NCI-H1105 (cell line): ENCODE measurements at regions not wholly inside any gene's neighbourhood (a gene's known extent, or its start where the extent isn't known, plus 50 kb on each side); places are given as distances from the start of the nearest gene placed in this dataset.

Experiments
- DNase-seq: peaks from one replicate; lab custom pipeline; 2025; lab: John Stamatoyannopoulos, UW

- no peak for DNase-seq
These were observed 1095.6 kb downstream of the MAT2B start for GRCh38 chr5:164600929-164601535.

- DNase-seq: no peak
These were observed 1103.1 kb downstream of the MAT2B start for GRCh38 chr5:164608507-164608906.

- DNase-seq: no peak
These were observed 1105.0 kb downstream of the MAT2B start for GRCh38 chr5:164610374-164610773.

DNA sequence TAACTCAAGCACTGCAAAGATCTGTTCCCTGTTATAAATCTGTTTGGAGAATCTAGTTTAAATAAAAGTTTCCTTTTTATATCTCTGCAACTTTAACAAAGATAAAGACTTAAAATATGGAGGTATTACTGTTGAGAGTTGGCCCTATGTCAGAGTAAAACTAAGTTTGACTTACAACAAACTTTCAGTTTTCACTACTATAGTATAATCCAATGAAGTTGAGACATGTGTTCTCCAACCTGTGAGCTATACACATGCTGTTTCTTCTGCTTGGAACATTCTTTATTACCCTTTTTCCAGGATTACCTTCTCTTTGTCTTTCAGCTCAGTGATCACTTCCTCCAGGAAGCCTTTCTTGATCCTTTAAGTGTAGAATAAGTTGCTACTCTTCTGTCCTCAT is 1109.3 kb downstream of the MAT2B start:
- no peak for DNase-seq

GRCh38 chr5:164617290-164617689 is 1111.9 kb downstream of the MAT2B start:
- no peak for DNase-seq

GRCh38 chr5:164627021-164627420 is 1121.6 kb downstream of the MAT2B start:
- no peak for DNase-seq

DNA sequence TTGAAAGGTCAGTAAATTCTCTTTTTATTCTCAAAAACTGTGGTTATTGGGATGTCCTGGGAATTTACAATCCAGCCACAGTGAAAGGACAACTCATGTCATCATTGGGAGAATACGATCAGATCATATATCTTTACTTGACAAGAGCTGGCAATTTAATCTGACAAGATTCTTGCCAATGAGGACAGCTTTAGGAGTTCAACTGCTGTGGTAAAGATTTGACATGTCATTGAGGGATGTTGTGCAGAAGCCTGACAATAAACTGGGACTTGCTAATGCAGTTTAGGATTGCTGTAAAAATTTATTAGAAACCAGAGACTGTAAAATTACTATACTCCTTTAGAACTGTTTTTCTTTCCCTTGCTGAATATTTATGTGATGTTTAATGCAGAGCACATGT is 1131.0 kb downstream of the MAT2B start:
- DNase-seq: no peak

GRCh38 chr5:164637931-164638521 is 1132.6 kb downstream of the MAT2B start:
- DNase-seq: no peak

DNA sequence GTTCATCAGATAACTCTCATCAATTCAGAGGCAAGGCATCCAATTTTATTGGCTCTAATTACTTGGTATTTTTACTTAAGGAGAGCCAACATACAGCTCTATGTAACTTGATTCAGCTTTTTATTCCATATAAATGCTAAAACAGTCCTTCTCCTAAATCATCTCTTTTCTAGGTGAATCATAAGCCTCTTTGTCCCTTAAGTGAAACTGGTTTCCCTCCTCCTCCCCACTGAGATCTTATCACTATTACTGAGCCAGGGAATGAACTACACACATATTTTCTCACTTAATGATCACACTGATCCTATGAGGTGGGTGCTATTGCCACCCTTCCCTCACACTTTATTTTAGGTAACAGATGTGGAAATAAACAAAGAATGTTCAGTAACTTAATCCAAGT is 1143.8 kb downstream of the MAT2B start:
- no peak for DNase-seq

GRCh38 chr5:164650427-164650826 is 1145.0 kb downstream of the MAT2B start:
- DNase-seq: no peak

DNA sequence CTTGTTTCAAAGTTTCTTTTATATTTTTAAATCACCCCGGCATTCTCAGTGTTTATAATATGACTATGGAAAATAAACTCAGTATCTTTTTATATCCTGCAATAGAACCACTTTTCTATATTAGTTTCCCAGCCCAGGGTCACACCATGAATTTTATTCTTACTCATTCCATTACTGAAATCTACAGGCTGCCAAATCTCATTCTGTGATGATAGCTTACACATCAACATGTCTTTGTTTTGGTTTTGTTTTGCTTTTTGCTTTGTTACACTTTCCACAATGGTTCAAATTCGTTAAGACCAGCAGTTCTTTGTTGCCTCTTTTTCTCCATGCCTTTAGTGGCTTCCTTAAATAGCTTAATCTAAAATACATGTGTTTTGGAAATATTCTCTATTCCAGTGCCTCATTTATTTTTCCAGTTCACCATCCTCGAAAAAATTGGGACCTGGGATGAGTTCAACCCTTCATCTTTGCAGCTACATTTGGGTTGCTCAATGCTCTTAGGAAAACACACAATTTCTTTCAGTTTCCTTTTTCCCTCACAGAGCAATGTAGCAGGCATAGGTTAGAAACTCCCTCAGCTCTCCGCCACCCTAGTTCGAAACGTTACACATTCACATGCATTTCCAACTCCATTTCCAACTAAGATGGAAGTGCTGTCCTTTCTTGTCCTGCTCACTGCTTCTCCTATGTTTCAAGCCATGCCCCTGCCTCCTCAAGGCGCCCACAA is 1146.3 kb downstream of the MAT2B start:
- no peak for DNase-seq

GRCh38 chr5:164652276-164652660 is 1146.8 kb downstream of the MAT2B start:
- DNase-seq: no peak

DNA sequence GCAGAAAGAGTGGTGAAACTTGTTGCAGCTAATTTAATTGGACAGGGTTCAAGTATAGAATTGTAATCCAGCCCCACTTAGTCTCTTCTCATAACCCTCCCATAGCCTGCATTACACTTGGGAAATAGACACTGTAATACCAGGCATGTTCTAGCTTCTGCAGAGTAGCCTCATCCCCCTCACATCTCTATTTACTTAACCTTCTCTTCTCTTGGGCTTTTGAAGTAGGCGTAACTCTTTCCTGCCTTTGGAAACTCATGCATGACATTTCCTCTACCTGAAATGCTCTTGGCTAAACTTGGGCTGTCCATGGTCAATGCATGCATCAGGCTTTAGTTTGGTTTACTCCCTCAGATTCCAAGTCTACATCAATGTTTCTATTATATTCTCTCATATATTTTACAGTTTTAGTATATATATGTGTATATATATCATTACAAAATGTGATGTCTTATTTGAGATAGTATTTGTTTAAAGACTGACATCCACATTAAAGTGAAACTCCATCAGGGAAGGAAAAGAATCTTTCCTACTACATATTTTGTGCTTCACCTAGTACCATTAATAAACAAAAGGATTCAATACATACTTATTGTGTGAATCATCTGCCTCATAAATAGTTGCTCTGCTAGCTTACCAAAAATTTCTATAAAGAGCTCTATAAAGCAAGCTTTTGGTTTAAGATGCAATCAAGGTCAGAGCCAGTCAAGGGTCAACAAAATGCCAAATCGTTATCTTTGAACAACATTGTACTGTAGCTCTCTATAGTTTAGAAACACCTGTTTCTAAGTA is 1158.0 kb downstream of the MAT2B start:
- no peak for DNase-seq

- DNase-seq: no peak
These were observed 1166.2 kb downstream of the MAT2B start for GRCh38 chr5:164671640-164672039.

- no peak for DNase-seq
These were observed 1166.8 kb downstream of the MAT2B start for GRCh38 chr5:164672205-164672604.

DNA sequence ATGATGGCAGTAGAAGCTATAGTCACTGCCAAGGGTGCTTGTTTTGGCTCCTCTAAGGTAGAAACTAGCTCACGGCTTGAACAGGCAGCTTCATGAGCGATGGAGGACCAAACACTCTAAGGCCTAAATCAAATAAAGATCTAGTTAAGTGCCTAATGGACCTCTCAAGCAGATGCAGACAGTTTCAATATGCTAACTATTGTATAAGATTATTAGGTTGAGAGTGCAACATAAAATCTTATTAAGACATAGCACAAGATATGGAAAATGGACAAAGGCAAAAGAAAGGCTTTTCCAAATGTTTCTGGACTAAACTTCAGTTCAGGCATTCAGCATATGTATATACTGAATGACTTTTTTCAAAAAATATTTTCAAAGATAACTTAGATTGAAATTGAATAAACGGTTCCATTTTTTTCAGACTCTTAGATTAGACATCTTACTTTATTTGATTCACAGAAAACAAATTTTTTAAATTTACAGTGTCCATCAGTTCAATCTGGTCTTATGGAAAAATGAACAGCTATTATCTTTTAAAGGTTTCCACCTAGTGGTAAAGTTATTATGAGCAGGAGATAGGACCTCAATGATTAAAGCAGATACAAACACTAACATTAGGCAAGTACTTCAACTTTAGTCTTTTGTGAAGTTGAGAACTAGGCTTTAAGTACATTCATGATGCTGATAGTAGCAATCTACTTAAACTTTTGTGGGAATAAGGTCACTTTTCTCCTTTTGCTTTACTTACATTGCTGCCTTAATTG is 1167.7 kb downstream of the MAT2B start:
- no peak for DNase-seq

DNA sequence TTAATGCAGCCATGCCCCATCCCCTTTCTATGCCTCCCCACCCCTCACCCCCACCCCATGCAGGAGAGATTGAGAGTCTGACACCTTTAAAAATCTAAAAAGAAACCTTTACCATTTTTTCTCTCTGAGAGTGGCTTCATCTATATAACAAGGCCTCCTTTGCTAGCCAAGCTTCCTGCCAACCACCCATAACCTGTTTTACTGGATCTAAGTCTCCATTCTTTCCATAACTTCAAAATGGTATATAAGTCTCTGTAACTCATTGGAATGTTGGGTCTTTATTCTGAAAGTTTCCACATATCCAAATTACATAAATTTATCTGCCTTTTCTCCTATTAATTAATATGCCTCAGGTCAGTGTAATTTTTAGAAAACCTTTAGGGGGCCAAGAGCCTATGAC is 1174.0 kb downstream of the MAT2B start:
- DNase-seq: no peak

GRCh38 chr5:164680216-164680615 is 1174.8 kb downstream of the MAT2B start:
- no peak for DNase-seq

DNA sequence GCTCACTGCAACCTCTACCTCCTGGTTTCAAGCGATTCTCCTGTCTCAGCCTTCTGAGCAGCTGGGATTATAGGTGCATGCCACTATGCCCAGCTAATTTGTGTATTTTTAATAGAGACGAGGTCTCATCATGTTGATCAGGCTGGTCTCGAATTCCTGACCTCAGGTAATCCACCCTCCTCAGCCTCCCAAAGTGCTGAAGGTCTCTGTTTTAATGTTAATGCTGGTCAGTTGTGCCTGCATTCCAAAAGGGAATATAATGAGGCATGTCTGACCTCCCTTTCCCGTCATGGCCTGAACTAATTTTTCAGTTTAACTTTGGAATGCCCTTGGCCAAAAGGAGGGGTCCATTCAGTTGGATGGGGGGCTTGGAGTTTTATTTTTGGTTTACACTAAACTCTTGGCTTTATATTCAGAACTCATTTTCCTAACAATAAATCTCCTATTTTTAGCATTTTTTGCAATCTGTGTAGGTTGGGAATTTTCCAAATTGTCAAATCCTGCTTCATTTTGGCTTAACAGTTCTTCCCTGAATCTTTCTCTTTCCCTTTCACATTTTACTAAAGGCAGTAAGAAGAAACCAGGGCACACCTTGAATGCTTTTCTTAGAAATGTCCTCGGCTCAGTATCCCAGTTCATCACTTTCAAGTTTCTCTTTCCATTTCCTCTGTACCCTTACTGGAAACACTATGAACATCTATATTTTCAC is 1175.5 kb downstream of the MAT2B start:
- no peak for DNase-seq

GRCh38 chr5:164687391-164687790 is 1182.0 kb downstream of the MAT2B start:
- no peak for DNase-seq

DNA sequence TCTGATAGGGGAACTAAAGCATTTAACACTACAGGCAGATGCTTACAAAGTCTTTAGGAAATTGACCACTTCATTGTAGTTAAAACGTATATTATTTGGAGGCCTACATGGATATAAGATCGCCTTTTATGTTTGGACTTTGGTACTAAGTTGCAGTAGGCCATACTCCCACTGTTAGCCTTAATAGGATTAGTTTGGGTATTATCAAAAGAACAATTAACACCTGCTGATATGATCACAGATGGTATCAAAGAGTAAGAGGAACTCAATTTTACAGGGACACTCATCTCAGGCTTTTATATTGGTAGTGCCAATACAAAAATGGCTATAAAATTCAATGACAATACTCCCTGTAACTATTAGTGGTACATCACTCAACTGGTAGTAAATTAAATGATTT is 1183.0 kb downstream of the MAT2B start:
- no peak for DNase-seq
